GM18498 (cell line): ENCODE measurements at regions not wholly inside any gene's neighbourhood (a gene's known extent, or its start where the extent isn't known, plus 50 kb on each side); places are given as distances from the start of the nearest gene placed in this dataset.
A peak's percentile ranks its signal among the peaks of the same experiment; 100 is the strongest.

Experiments used
- ATAC-seq: cut with Tn5 transposase; IDR thresholded peaks from one replicate; pipeline ENCODE4 v1.9.1; 2021; ENCODE audit warnings: mild to moderate bottlenecking, moderate library complexity; ENCODE audit not compliant: unreplicated experiment

DNA sequence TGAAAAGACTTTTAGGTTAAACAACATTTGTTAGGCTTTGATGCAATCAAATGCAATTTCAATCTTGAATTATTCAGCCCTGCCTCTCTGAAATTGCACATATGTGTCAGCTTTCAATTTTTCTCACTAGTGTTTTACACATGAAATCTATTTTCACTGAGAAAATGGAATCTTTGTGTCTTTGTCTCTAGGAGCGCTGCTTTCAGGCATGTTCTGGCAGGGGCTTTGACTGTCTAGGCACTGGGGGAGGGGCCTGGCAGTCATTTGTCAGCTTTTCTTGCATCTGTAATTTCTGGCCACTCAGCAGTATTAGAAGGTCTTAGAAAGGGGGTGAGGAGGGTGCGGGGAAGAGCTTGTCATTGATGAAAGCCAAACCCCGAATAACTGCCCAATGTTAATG is 264.4 kb downstream of the PTPRC start:
- ATAC-seq = no peak

DNA sequence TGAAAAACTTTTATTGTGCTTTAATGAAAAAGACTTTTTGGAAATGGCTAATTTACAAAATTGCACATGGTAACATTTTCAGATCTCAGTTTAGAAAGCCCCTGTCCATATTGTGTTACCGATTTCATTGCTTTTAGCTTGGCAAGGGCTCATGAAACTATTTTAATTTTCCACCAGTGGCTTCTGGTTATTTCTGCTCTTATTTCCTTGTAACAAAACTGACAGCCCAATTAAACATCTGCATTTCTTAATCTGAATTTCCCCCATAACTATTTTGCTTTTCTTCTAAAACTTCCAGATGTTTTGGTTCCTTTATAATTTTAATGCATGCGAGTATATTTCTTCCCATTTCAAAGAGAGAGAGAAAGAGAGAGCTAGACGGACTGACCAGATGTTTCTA is 264.8 kb downstream of the PTPRC start:
- no peak for ATAC-seq

GRCh38 chr1:198904321-198904720 is 265.5 kb downstream of the PTPRC start:
- no peak for ATAC-seq

GRCh38 chr1:198906739-198907422 is 268.0 kb downstream of the PTPRC start:
- ATAC-seq = no peak

DNA sequence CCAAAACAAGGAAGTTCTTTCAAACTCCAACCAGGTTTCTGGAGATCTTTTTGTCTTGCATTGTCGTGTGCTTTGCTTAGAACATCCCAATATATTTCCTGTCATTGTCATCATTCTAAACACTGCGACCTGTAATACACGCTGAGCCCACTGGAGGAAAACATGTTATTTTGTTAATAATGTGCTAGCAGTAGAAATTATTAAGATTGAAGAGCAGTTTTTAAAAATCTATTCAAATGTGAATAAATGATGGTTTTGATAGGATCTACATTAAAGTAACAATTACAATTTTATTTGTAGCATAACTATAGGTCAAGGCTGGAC is 268.5 kb downstream of the PTPRC start:
- no peak for ATAC-seq

DNA sequence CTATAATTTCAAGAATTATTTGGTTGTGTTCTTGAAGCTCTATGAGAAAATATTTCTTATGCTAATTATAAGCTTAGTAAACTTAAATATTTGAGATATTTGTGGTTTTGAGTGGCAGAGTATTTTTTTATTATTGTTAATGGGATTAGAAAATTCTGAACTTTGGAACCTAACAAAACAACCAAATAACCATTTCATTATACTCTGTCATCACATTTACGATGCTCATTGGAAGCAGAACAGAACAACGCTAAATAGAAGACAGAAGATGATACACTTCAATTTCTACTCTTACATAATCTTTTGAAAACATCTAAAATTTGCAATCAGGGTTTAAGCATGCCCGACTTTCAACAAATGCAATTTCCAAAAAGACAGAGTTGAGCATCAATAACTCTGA is 270.2 kb downstream of the PTPRC start:
- no peak for ATAC-seq

- no peak for ATAC-seq
Measured at GRCh38 chr1:198909973-198910372, 271.1 kb downstream of the PTPRC start.

DNA sequence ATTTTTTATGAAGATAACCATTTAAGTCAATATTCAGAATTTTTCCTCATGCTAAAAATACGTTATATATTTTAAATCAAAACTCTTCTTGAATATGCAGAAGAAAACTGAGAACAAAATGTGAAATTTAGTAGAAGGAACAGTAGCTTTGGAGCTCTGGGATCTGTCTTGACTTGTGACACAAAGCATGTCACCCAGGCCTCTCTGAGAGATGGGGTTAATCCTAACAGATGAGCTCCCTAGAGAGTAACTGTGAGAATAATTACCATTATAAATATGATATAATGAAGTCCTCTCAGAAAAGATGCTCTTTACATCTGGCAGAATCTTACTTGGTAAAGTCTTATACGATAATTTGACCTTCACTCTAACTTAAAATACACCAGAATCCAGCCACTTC is 272.0 kb downstream of the PTPRC start:
- ATAC-seq = no peak

DNA sequence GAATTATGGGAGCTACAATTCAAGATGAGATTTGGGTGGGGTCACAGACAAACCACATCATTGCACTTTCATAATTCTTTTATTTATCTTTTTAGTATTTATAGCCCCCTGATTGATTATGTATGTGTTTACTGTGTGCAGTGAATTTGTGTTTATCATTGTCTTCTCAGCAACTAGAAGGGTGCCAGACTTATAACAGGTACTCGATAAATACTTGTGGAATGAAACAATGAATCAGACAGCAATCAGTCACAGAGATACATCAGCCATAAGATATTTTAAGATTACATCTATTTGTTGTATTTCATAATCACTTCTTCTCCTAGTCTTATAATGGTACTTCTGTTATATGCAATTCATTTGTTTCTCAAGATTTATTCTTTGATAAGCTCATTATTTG is 273.2 kb downstream of the PTPRC start:
- ATAC-seq = no peak

- no peak for ATAC-seq
Measured at GRCh38 chr1:198913667-198914066, 274.8 kb downstream of the PTPRC start.

DNA sequence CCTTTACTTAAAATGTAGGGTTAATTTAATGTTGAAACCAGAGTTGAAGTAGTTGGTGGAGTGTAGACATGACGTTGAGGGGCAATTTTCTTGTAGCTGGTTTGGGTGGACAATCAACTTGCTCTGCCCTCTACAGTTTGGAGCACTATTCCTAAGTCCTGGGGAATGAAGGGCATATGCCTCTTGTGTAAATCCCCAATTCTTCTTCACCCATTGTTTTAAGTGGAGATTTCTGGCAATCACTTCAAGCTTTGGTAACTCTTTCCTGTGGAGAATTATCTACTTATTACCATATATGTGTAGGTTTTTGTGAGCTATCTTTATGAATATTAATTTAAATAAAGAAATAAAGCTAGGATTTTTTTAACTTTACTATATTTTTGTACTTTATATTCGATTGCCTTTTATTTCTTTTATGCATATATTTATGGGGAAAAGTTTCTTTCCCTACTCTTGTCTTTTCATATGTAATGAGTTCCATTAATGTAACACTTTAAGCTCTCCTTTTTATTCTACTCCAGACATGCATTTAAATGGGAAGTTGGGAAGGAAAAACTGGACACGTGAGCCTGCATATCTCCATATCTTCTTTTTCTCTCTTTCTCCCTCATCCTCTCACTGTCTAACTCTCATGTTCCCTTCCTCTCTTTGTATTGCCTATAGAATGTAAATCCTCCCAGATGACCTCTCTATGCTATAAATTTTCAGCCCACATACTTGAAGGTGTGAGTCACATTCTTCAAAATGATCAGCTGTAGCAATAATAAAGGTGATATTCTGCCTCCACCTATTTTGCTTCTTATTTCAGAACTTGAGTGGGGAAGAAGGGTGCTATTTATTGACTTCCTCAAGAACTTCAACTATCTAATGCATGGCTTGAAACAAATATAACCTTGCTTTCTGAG is 276.7 kb downstream of the PTPRC start:
- no peak for ATAC-seq

GRCh38 chr1:198917226-198917625 is 278.4 kb downstream of the PTPRC start:
- no peak for ATAC-seq

- no peak for ATAC-seq
Measured at GRCh38 chr1:198918920-198919319, 280.1 kb downstream of the PTPRC start.

GRCh38 chr1:198919667-198920398 is 281.0 kb downstream of the PTPRC start:
- ATAC-seq = peak; percentile 59

GRCh38 chr1:198922638-198923430 is 284.0 kb downstream of the PTPRC start:
- ATAC-seq = peak; percentile 64

DNA sequence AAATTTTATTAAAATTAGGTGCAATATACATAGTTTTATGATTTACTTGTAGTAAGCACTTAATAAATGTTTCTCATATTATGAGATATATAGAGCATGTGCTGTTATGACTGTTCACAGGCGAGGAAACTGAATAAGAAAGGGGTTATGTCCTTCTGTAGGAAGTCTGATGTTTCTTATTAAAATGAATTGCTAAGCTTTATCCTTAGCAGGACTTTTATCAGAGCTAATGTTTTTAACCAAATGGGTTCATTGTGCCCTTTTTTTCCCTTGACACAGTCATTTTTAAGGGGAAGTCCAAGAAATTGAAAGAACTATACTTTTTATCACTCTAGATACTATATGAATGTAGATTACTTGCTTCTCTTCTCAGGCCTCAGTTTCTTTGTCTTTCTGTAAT is 285.2 kb downstream of the PTPRC start:
- ATAC-seq = no peak

DNA sequence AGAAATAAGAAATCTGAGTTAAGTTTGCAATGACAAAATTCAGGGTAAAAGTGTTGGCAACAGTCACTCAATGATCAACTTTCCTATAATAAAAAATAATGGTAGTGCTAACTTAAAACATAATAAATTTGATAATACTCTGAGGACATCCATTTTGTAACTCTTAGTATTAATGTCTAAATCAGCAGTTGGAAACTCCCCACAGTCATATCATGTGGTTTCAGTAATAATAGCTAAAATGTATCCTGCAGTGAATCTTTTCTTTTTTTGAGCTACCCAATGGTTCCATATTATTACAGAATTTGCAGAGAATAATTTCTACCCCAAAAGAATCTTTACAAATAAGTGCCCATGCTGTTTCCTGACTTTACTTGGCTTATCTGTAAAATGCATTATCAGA is 286.7 kb downstream of the PTPRC start:
- no peak for ATAC-seq

- ATAC-seq = no peak
Measured at GRCh38 chr1:198927129-198927528, 288.3 kb downstream of the PTPRC start.

DNA sequence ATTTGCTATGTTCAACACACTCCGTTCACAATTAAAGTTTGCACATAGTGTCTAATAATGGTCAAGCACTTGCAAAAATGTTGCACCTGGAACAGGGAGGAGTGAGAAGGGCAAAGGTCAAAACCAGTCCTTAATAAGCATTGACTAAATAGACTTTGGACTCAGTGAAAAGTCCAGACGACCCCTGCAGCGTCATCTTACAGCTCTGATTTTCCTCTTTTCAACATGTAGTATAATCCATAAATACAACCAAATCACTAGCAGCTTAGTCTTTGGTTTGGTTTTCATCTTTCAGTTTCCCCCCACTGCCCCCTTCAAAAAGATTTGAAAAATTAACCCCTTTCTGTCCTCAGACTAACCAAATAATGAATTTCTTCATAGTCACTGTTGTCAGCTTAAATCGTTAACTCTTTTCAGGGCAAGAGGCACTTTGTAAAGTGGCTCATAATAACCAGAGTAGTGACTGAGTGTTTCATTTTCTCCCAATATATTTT is 290.3 kb downstream of the PTPRC start:
- no peak for ATAC-seq

DNA sequence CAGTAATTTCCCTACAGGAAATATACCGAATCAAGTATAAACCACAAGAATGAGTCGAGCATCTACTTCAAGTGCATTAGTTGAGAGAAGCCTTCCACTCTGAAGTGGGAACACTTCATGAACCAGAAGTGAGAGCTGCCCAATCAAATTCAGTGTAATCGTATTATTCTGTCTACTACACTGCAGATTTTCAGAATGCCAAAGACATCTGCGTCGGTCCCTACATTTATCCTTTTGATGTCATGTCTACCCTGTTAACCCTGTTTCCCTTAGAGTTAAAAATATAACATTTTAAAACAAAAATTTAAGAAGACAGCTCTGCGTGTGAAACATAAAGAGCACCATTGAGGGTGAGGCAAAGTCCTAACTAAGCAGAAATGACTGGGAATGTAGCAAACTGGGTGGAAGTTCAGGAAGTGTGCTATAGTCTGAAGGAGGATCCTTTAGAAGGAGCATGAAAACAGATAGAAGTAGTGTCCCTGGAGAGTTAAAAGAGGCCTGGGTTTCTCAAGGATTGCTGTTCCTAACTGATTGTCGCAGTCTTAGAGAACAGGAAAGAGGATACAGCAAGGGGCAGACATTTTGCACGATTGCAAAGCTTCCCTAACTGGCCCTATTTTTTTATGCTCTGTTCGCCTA is 291.2 kb downstream of the PTPRC start:
- ATAC-seq = peak; percentile 71
